ENCODE measurements at regions not wholly inside any gene's neighbourhood (a gene's known extent, or its start where the extent isn't known, plus 50 kb on each side); places are given as distances from the start of the nearest gene placed in this dataset.

DNA sequence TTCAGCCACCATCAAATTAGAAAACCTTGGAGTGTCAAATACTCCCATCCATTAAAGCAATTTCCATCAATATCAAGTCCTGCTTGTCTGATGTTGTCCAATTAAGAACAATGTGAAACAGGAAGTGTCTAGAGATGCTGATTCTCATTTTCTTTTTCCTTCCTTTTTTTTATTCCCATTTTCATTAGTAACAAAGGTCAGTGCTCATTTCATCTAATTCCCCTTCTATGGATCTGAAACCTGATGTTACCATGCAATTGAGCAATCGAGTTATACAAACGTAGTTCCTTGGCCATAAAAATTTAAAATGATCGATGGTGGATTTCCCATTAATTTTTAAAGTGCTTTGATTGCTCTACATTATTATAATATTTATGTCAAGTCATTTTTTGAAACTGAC, 330.6 kb upstream of the ZC3H12C start:
- TF ChIP-seq, protein P1, sequence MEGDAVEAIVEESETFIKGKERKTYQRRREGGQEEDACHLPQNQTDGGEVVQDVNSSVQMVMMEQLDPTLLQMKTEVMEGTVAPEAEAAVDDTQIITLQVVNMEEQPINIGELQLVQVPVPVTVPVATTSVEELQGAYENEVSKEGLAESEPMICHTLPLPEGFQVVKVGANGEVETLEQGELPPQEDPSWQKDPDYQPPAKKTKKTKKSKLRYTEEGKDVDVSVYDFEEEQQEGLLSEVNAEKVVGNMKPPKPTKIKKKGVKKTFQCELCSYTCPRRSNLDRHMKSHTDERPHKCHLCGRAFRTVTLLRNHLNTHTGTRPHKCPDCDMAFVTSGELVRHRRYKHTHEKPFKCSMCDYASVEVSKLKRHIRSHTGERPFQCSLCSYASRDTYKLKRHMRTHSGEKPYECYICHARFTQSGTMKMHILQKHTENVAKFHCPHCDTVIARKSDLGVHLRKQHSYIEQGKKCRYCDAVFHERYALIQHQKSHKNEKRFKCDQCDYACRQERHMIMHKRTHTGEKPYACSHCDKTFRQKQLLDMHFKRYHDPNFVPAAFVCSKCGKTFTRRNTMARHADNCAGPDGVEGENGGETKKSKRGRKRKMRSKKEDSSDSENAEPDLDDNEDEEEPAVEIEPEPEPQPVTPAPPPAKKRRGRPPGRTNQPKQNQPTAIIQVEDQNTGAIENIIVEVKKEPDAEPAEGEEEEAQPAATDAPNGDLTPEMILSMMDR (conservative IDR thresholded peaks at IDR 0.05) = no peak
- TF ChIP-seq ZFX (IDR thresholded peaks at IDR 0.05) = no peak

Data from C4-2B (cell line).